Activated CD8-positive, alpha-beta T cell treated with anti-CD3 and anti-CD28 coated beads, Interleukin-2, amount 10 ng/mL, durations not matched to agents 7 days and 5 days (primary cell): ENCODE measurements at regions not wholly inside any gene's neighbourhood (a gene's known extent, or its start where the extent isn't known, plus 50 kb on each side); places are given as distances from the start of the nearest gene placed in this dataset.

Source experiments
- ATAC-seq: fragments of 150-1000 bp; cut with Tn5 transposase; one replicate; pipeline ENCODE4 v1.10.0; 2021; ENCODE audit warnings: moderate library complexity
- CTCF ChIA-PET: fragments of 350-600 bp; sonication (Branson Sonifier 250); formaldehyde crosslinking; loops from one replicate; lab custom pipeline; 2021; ENCODE audit warnings: antibody characterized with exemption; lab: Charles Lee
- POLR2A ChIA-PET: fragments of 350-600 bp; sonication (Branson Sonifier 250); formaldehyde crosslinking; loops from one replicate; lab custom pipeline; 2021; ENCODE audit warnings: antibody characterized with exemption; lab: Charles Lee
- DNase-seq: peaks from one replicate; pipeline ENCODE4 v3.0.0-alpha.2; 2020
- H3K27ac Mint-ChIP-seq: one replicate; pipeline ENCODE4 v1.8.0; 2021; ENCODE audit warnings: mild to moderate bottlenecking, mixed read lengths
- H3K27me3 Mint-ChIP-seq: one replicate; pipeline ENCODE4 v1.8.0; 2021; ENCODE audit warnings: low read depth, mixed read lengths
- H3K36me3 Mint-ChIP-seq: one replicate; pipeline ENCODE4 v1.8.0; 2021; ENCODE audit warnings: low read depth, mixed read lengths
- H3K4me1 Mint-ChIP-seq: one replicate; pipeline ENCODE4 v1.8.0; 2021; ENCODE audit warnings: low read depth, mixed read lengths
- H3K4me3 Mint-ChIP-seq: one replicate; pipeline ENCODE4 v1.8.0; 2021; ENCODE audit warnings: mild to moderate bottlenecking, mixed read lengths
- H3K9me3 Mint-ChIP-seq: one replicate; pipeline ENCODE4 v1.8.0; 2022; ENCODE audit warnings: mixed read lengths; ENCODE audit not compliant: insufficient read depth

GRCh38 chr1:232180779-232181136, 449.2 kb downstream of the SIPA1L2 start:
- no peaks in the 10 kb centered on the region for H3K4me1 Mint-ChIP-seq
- H3K27me3 Mint-ChIP-seq, result no peaks in the 10 kb centered on the region
- ATAC-seq, result no peak
- CTCF ChIA-PET, result no interaction called here
- no peak overlapping the region for H3K27ac Mint-ChIP-seq
- POLR2A ChIA-PET, result no interaction called here
- no peak for DNase-seq
- no peak overlapping the region for H3K4me3 Mint-ChIP-seq
- no peaks in the 10 kb centered on the region for H3K9me3 Mint-ChIP-seq
- H3K36me3 Mint-ChIP-seq, result no peaks in the 10 kb centered on the region

DNA sequence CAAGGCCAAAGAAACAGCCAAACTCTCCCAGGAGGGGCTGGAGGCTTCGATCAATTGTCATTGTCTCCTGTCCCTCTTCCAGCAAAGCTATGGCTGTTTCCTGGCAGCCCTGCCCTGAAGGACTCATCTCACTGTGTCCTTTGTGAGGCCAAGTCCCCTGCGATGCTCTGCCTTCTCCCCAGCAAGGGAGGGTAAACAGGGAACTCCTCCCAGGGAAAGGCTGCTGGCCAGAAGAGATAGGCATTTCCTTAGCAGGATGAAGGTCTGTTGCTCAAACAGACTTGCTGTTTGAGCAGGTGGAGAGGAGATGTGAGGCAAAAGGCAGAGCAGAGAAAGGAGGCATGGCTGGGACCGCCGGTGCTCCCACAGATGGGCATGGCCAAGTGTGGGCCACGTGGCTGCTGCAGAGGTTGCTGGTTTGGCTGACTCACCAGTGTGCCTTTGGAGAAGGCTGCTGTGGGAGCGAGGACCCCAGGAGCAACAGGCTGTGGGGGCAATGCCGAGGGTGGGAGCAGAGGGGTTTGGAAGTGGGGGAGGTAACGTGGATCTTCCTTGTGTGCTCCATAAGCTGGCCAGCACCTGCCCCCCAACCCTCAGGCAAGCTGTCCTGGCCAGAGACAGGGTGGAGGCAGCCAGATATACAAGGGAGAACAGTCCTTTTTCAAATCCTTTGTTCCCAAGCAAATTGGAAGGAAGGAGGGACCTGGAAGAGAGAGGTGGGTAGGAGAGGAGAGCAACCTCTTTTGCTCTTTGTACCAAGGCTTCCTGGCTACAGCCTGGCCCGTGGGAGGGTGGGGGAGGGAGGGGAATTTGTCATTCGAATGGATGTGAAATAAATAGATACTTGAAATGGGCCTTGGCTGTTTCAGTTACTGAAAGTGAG, 449.8 kb downstream of the SIPA1L2 start:
- no peak for ATAC-seq
- H3K27ac Mint-ChIP-seq, result no peak overlapping the region
- no peaks in the 10 kb centered on the region for H3K9me3 Mint-ChIP-seq
- ChIA-PET POLR2A (no interaction called here), CTCF (no interaction called here)
- H3K36me3 Mint-ChIP-seq, result no peaks in the 10 kb centered on the region
- no peak overlapping the region for H3K4me3 Mint-ChIP-seq
- no peaks in the 10 kb centered on the region for H3K27me3 Mint-ChIP-seq
- DNase-seq, result no peak
- H3K4me1 Mint-ChIP-seq, result no peaks in the 10 kb centered on the region

- H3K27ac Mint-ChIP-seq, result no peak overlapping the region
- no peaks in the 10 kb centered on the region for H3K36me3 Mint-ChIP-seq
- no peak for ATAC-seq
- no peaks in the 10 kb centered on the region for H3K9me3 Mint-ChIP-seq
- CTCF ChIA-PET, result no interaction called here
- POLR2A ChIA-PET, result no interaction called here
- H3K27me3 Mint-ChIP-seq, result peaks cover 6% of the 10 kb centered on the region
- no peak for DNase-seq
- no peak overlapping the region for H3K4me3 Mint-ChIP-seq
- no peaks in the 10 kb centered on the region for H3K4me1 Mint-ChIP-seq
These were observed 451.7 kb downstream of the SIPA1L2 start for GRCh38 chr1:232178191-232178590.

DNA sequence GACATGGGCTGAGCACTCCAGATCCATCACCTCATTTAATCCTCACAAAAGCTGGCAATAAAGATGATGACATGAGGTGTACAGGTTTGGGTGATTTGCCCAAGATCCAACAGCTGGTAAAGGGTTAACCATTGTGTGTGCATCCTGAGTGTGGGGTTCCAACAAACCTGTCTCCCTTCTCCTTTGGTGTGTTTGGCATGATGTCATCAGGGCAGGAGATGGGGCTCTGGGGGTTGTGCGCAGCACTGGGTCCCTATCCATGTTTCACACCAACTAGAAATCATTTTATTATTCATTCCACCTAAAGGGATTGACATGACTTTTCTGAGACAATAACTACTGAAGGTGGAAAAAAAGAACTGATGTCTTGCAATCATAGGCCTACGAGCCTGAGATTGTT, 452.5 kb downstream of the SIPA1L2 start:
- Mint-ChIP-seq H3K4me3 (no peak overlapping the region), H3K36me3 (no peaks in the 10 kb centered on the region)

GRCh38 chr1:232176222-232176621, 453.7 kb downstream of the SIPA1L2 start:
- Mint-ChIP-seq H3K27me3 (peaks cover 6% of the 10 kb centered on the region), H3K4me3 (no peak overlapping the region), H3K4me1 (peaks cover 4% of the 10 kb centered on the region), H3K9me3 (no peaks in the 10 kb centered on the region), H3K27ac (no peak overlapping the region), H3K36me3 (no peaks in the 10 kb centered on the region)
- CTCF ChIA-PET, result no interaction called here
- no peak for DNase-seq
- ATAC-seq, result no peak
- POLR2A ChIA-PET, result no interaction called here

More for the DNA sequence above, 452.5 kb downstream of the SIPA1L2 start:
- no peak for DNase-seq
- Mint-ChIP-seq H3K9me3 (no peaks in the 10 kb centered on the region), H3K27ac (no peak overlapping the region), H3K4me1 (peaks cover 2% of the 10 kb centered on the region), H3K27me3 (peaks cover 6% of the 10 kb centered on the region)
- POLR2A ChIA-PET, result no interaction called here
- no peak for ATAC-seq
- CTCF ChIA-PET, result no interaction called here

DNA sequence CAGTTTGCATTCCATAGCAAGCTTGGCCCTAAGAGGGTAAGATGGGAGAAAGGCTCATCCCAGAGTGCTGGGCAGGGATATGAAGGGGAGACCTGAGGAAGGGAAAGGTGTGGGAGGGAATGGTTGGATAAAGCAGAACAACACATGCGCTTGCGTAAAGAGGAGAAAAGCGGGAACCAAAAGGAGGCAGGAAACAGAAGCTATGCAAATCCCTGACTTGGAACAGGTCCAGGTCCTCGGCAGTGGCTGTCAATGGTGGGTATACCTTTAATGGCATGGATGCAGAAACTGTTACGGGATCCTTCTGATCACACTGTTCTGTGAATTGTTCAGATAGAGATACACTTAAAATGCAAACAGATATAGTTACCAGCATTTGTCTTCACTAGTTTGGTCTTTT, 455.6 kb downstream of the SIPA1L2 start:
- ChIA-PET POLR2A (no interaction called here), CTCF (no interaction called here)
- no peak for DNase-seq
- Mint-ChIP-seq H3K27ac (no peak overlapping the region), H3K36me3 (no peaks in the 10 kb centered on the region), H3K27me3 (peaks cover 6% of the 10 kb centered on the region), H3K4me1 (peaks cover 4% of the 10 kb centered on the region), H3K4me3 (no peak overlapping the region), H3K9me3 (no peaks in the 10 kb centered on the region)
- no peak for ATAC-seq

- no peak for ATAC-seq
- POLR2A ChIA-PET, result interaction anchor here (0.6 kb wide), 1 partner anchor 74 kb away, joined by 3 read pairs; no protein-coding TSS in a partner anchor
- Mint-ChIP-seq H3K27me3 (peaks cover 6% of the 10 kb centered on the region), H3K27ac (no peak overlapping the region), H3K4me3 (no peak overlapping the region), H3K36me3 (no peaks in the 10 kb centered on the region), H3K4me1 (peaks cover 4% of the 10 kb centered on the region), H3K9me3 (no peaks in the 10 kb centered on the region)
- DNase-seq, result no peak
- CTCF ChIA-PET, result no interaction called here
These were observed 457.4 kb downstream of the SIPA1L2 start for GRCh38 chr1:232172563-232172962.

- DNase-seq (no peak), ATAC-seq (no peak)
- Mint-ChIP-seq H3K9me3 (no peaks in the 10 kb centered on the region), H3K27ac (no peak overlapping the region), H3K36me3 (no peaks in the 10 kb centered on the region), H3K27me3 (peaks cover 6% of the 10 kb centered on the region), H3K4me1 (peaks cover 4% of the 10 kb centered on the region), H3K4me3 (no peak overlapping the region)
- CTCF ChIA-PET, result no interaction called here
- POLR2A ChIA-PET, result no interaction called here
These were observed 459.0 kb downstream of the SIPA1L2 start for GRCh38 chr1:232170909-232171308.

DNA sequence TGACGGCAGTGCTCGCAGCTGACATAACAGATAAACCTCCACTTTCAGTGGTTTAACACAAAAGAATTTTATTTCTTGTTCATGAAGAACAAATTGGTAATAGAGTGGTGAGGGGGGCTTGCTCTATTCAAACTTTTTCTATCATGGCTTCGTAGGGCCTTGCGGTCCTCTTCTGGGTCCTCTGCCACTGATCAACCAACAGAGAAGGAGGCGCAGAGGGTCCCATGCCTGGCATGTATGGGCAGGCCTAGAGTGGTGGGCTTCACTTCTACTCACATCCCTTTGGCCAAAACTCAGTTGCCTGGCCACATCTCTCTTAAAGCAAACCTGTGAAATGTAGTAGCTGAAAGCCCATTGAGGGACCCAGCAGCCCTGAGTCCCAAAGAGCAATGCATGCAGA, 460.5 kb downstream of the SIPA1L2 start:
- CTCF ChIA-PET, result no interaction called here
- no peaks in the 10 kb centered on the region for H3K9me3 Mint-ChIP-seq

DNA sequence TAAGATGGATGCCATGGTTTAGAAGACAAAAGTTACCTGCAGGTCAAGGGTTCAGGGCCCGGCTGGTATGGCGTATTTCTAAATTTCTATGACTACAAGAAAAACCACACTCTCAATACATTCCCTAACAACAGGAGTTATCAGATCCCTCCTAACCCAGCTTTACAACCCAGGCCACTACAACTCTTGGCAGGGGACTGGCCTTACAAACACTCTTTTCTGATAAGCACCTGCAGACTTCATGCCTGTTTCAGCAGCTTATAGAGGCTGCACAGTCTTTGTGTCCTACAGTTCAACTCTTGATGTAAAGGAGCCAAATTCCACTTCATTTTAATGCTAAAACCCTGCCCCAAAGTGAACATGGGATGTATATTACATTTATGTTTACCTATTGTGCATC, 461.4 kb downstream of the SIPA1L2 start:
- H3K27me3 Mint-ChIP-seq, result no peaks in the 10 kb centered on the region
- POLR2A ChIA-PET, result no interaction called here
- ATAC-seq (no peak), DNase-seq (no peak)
- no peaks in the 10 kb centered on the region for H3K9me3 Mint-ChIP-seq
- CTCF ChIA-PET, result no interaction called here
- peaks cover 4% of the 10 kb centered on the region for H3K4me1 Mint-ChIP-seq
- no peak overlapping the region for H3K27ac Mint-ChIP-seq
- no peak overlapping the region for H3K4me3 Mint-ChIP-seq
- H3K36me3 Mint-ChIP-seq, result no peaks in the 10 kb centered on the region

More for the DNA sequence above, 460.5 kb downstream of the SIPA1L2 start:
- peaks cover 4% of the 10 kb centered on the region for H3K4me1 Mint-ChIP-seq
- peaks cover 6% of the 10 kb centered on the region for H3K27me3 Mint-ChIP-seq
- no peaks in the 10 kb centered on the region for H3K36me3 Mint-ChIP-seq
- DNase-seq, result no peak
- no peak overlapping the region for H3K4me3 Mint-ChIP-seq
- H3K27ac Mint-ChIP-seq, result no peak overlapping the region
- POLR2A ChIA-PET, result no interaction called here
- no peak for ATAC-seq

GRCh38 chr1:232166942-232167341, 463.0 kb downstream of the SIPA1L2 start:
- Mint-ChIP-seq H3K4me1 (no peaks in the 10 kb centered on the region), H3K4me3 (no peak overlapping the region), H3K27me3 (no peaks in the 10 kb centered on the region), H3K9me3 (no peaks in the 10 kb centered on the region), H3K36me3 (no peaks in the 10 kb centered on the region), H3K27ac (no peak overlapping the region)
- ChIA-PET CTCF (no interaction called here), POLR2A (no interaction called here)
- no peak for DNase-seq
- ATAC-seq, result no peak

- Mint-ChIP-seq H3K9me3 (no peaks in the 10 kb centered on the region), H3K36me3 (no peaks in the 10 kb centered on the region), H3K4me3 (no peak overlapping the region), H3K4me1 (no peaks in the 10 kb centered on the region), H3K27ac (no peak overlapping the region), H3K27me3 (no peaks in the 10 kb centered on the region)
- ChIA-PET CTCF (no interaction called here), POLR2A (no interaction called here)
- DNase-seq, result no peak
- no peak for ATAC-seq
These were observed 465.6 kb downstream of the SIPA1L2 start for GRCh38 chr1:232164078-232164963.
